Esophagus squamous epithelium (tissue), 5 donors: ENCODE measurements at regions not wholly inside any gene's neighbourhood (a gene's known extent, or its start where the extent isn't known, plus 50 kb on each side); places are given as distances from the start of the nearest gene placed in this dataset.
"Not testable (repeated sequence)": the region's sequence is repeated elsewhere in the genome, so short reads cannot be mapped to it uniquely, and the experiment has no call there.

Source experiments
- DNase-seq: peaks from one replicate; lab custom pipeline; 2025; lab: John Stamatoyannopoulos, UW
- H3K27ac ChIP-seq, 4 donors: fragments of 200-600 bp; sonication (generic); one replicate each; pipeline ENCODE4 v1.5.1; 2016 to 2019; ENCODE audit warnings: mild to moderate bottlenecking in 1 of 4
- H3K27me3 ChIP-seq, 4 donors: fragments of 200-600 bp; sonication (generic); 1 replicate in 3 of 4; 2 replicates in 1 of 4; pipeline versions ENCODE4 v1.5.1 to v1.6.0; 2017 to 2021; ENCODE audit warnings: antibody characterized with exemption in 1 of 4
- H3K36me3 ChIP-seq, 3 donors: fragments of 200-600 bp; sonication (generic); one replicate each; pipeline ENCODE4 v1.5.1; 2016 to 2019
- H3K4me1 ChIP-seq, 3 donors: fragments of 200-600 bp; sonication (generic); one replicate each; pipeline ENCODE4 v1.5.1; 2017 to 2019
- H3K4me3 ChIP-seq, 4 donors: fragments of 200-600 bp; sonication (generic); 1 replicate in 3 of 4; 2 replicates in 1 of 4; pipeline ENCODE4 v1.5.1; 2016 to 2019; ENCODE audit warnings: mild to moderate bottlenecking in 2 of 4, moderate library complexity in 1 of 4
- H3K9me3 ChIP-seq, 3 donors: fragments of 200-600 bp; sonication (generic); one replicate each; pipeline ENCODE4 v1.5.1; 2016 to 2019
- POLR2A ChIP-seq, 4 donors: fragments of 450-650 bp; IDR thresholded peaks; one replicate each; pipeline ENCODE4 v1.6.1; 2017; ENCODE audit warnings: antibody characterized with exemption in 4 of 4, mild to moderate bottlenecking in 4 of 4, moderate library complexity in 3 of 4
- WGBS, 2 donors: methylation state at CpG; one replicate each; pipeline ENCODE4 v1.1.5; 2018; 5-methylcytosine and 5-hydroxymethylcytosine counted together
- intact Hi-C: fragments of 100-400 bp; cut with DNase I; formaldehyde crosslinking; loops from one replicate; pipeline ENCODE4 v1.15.0; 2022
- TF ChIP-seq, protein P1 (sequence below), 6 experiments: fragments of 450-650 bp in 4 of 6; fragments of 200-600 bp in 2 of 6; sonication (generic) in 2 of 6; IDR thresholded peaks; one replicate each; pipeline ENCODE4 v1.5.1; 2016 to 2019; ENCODE audit warnings: antibody characterized with exemption in 6 of 6, mild to moderate bottlenecking in 4 of 6, moderate library complexity in 4 of 6
- donor health status: DM: yes; HTN: yes; CAD: no.

DNA sequence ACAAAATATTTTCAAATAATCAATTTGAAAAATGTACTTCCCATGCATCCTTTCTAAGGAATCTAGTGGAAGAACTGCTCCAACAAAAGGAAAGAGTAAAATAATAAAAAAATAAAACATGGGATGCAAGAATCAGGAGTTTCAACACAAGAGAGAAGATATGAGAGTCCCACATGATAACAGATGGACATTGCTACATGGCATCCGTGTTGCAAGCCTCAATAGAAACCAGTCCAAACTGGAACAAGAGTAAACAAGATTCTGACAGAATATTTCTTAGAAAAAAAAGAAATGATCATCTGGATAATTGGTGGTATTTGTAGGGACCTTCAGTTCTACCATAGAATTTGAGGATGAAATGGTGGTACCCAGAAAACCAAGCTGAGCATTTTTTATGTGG lies 186.8 kb downstream of the FRK start:
- no peak for TF ChIP-seq POLR2A (IDR thresholded peaks at IDR 0.05)
- TF ChIP-seq, protein P1, sequence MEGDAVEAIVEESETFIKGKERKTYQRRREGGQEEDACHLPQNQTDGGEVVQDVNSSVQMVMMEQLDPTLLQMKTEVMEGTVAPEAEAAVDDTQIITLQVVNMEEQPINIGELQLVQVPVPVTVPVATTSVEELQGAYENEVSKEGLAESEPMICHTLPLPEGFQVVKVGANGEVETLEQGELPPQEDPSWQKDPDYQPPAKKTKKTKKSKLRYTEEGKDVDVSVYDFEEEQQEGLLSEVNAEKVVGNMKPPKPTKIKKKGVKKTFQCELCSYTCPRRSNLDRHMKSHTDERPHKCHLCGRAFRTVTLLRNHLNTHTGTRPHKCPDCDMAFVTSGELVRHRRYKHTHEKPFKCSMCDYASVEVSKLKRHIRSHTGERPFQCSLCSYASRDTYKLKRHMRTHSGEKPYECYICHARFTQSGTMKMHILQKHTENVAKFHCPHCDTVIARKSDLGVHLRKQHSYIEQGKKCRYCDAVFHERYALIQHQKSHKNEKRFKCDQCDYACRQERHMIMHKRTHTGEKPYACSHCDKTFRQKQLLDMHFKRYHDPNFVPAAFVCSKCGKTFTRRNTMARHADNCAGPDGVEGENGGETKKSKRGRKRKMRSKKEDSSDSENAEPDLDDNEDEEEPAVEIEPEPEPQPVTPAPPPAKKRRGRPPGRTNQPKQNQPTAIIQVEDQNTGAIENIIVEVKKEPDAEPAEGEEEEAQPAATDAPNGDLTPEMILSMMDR (IDR thresholded peaks at IDR 0.05), result no peak
- Histone ChIP-seq H3K4me1 (no peaks in the 10 kb centered on the region), H3K27ac (no peak overlapping the region), H3K9me3 (no peaks in the 10 kb centered on the region), H3K36me3 (no peaks in the 10 kb centered on the region), H3K4me3 (no peak overlapping the region), H3K27me3 (peaks cover 0 to 3% (median 0%) of the 10 kb centered on the region in 4 donors)
- intact Hi-C loops, result no loop called here
- no peak for DNase-seq
- 35 to 55% methylated on average over 1 of the region's 1 CpG for WGBS, 2 donors

DNA sequence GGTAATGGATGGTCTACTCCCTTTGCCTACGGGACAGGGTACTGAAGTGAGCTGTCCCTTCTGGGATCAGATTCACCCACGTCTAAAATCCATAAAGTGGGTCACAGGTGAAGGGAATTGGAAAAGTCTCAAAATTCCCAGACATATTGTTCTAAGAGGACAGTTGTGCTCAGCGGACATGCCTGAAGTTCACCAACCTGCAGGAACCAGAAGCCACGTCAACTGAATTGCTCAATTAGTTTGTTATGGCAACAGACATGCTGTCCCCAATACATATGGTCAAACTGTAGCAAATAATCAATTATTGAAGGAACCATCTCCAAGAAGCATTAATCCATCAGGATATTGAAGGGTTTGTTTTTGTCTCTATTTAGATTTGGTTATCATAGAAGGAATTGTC lies 190.2 kb downstream of the FRK start:
- no peak overlapping the region for H3K27ac ChIP-seq
- H3K4me3 ChIP-seq, result no peak overlapping the region
- intact Hi-C loops, result no loop called here
- H3K27me3 ChIP-seq, result peaks cover 0 to 3% (median 0%) of the 10 kb centered on the region in 4 donors
- H3K9me3 ChIP-seq, result no peaks in the 10 kb centered on the region
- H3K4me1 ChIP-seq, result no peaks in the 10 kb centered on the region
- 46 to 57% methylated on average over 4 of the region's 4 CpGs for WGBS, 2 donors
- H3K36me3 ChIP-seq, result no peaks in the 10 kb centered on the region
- TF ChIP-seq, protein P1 (IDR thresholded peaks at IDR 0.05), result no peak
- TF ChIP-seq POLR2A (IDR thresholded peaks at IDR 0.05), result no peak
- no peak for DNase-seq

DNA sequence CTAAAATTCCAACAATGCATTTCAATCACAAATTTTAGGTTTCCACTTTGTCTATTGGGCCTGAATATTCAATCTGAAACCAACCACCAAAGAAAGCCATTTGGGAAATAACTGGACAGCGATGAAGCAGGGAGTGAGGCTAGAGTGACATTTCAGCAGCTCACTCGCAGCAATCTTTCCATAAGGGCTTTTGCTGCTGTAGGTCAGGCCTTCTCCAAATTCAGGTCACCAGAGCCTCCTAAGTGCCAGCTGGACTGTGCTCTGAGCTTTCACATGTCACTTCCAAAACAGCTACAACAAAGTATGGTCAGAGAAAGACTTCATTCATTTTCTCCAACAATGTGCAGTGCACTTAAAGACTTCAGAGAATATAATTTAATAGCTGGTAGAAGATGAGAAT lies 194.8 kb downstream of the FRK start:
- WGBS, 2 donors, result 88 to 91% methylated on average over 2 of the region's 2 CpGs
- intact Hi-C loops, result no loop called here
- H3K4me3 ChIP-seq, result no peak overlapping the region

DNA sequence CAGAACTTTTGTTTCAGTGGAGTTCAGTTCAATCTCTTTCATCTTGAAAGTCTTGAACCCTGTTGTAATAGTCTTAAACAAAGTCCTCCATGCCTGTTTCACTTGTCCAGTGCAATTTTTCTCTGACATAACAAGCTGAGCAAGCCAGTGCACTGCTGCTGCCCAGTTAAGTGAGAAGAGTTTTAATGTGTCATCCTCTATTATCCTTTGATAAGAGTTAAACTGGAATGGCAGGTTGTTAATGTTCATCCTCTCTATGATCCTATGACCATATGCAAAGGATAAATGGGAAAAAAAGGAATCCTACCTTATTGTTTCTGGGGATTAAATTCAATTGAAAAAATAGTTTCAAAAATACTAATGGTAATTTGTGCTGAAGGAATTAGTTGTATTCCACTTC lies 197.5 kb downstream of the FRK start:
- TF ChIP-seq POLR2A (IDR thresholded peaks at IDR 0.05), result no peak
- TF ChIP-seq, protein P1 (IDR thresholded peaks at IDR 0.05), result no peak
- Histone ChIP-seq H3K27me3 (no peaks in the 10 kb centered on the region), H3K36me3 (no peaks in the 10 kb centered on the region), H3K27ac (no peak overlapping the region), H3K9me3 (peaks cover 0 to 2% (median 0%) of the 10 kb centered on the region in 3 donors), H3K4me3 (no peak overlapping the region), H3K4me1 (no peaks in the 10 kb centered on the region)
- intact Hi-C loops, result no loop called here
- no peak for DNase-seq

More for the DNA sequence above, 194.8 kb downstream of the FRK start:
- no peaks in the 10 kb centered on the region for H3K9me3 ChIP-seq
- DNase-seq, result no peak
- no peaks in the 10 kb centered on the region for H3K36me3 ChIP-seq
- TF ChIP-seq POLR2A (IDR thresholded peaks at IDR 0.05), result no peak
- TF ChIP-seq, protein P1 (IDR thresholded peaks at IDR 0.05), result no peak
- H3K4me1 ChIP-seq, result no peaks in the 10 kb centered on the region
- peaks cover 0 to 3% (median 0%) of the 10 kb centered on the region in 4 donors for H3K27me3 ChIP-seq
- no peak overlapping the region for H3K27ac ChIP-seq

DNA sequence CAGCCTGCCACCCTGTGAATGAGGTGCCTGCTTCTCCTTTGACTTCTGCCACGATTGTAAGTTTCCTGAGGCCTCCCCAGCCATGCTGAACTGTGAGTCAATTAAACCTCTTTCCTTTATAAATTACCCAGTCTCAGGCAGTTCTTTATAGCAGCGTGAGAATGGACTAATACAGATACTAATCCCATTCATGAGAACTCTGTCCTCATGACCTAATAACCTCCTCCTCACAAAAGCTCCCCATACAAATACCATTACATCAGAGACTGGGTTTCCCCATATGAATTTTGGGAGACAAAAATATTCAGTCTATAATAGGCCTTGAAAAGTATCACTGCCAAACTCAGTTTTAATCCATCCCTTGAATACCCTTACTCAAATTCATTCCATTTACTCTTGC lies 199.0 kb downstream of the FRK start:
- H3K27me3 ChIP-seq, intact Hi-C loops, H3K36me3 ChIP-seq, H3K4me1 ChIP-seq, H3K27ac ChIP-seq, H3K9me3 ChIP-seq, H3K4me3 ChIP-seq, DNase-seq: not testable (repeated sequence)
- 54 to 69% methylated on average over 2 of the region's 2 CpGs for WGBS, 2 donors

DNA sequence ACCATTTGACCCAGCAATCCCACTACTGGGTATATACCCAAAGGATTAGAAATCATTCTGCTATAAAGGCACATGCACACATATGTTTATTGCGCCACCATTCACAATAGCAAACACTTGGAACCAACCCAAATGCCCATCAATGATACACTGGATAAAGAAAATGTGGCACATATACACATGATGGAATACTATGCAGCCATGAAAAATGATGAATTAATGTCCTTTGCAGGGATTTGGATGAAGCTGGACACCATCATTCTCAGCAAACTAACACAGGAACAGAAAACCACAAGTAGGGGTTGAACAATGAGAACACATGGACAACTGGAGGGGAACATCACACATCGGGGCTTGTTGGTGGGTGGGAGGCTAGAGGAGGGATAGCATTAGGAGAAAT lies 201.1 kb downstream of the FRK start:
- H3K27ac ChIP-seq, H3K4me3 ChIP-seq, DNase-seq, intact Hi-C loops, H3K9me3 ChIP-seq, H3K27me3 ChIP-seq, H3K36me3 ChIP-seq, H3K4me1 ChIP-seq: not testable (repeated sequence)
- WGBS, 2 donors, result 80 to 91% methylated on average over 2 of the region's 2 CpGs
